SU-DHL-6 (cell line): ENCODE measurements at regions not wholly inside any gene's neighbourhood (a gene's known extent, or its start where the extent isn't known, plus 50 kb on each side); places are given as distances from the start of the nearest gene placed in this dataset.

Source experiments
- H2AFZ ChIP-seq: fragments of 200-600 bp; sonication (generic); 2 replicates; pipeline ENCODE4 v1.6.1; 2014; ENCODE audit warnings: low read depth, mild to moderate bottlenecking, moderate library complexity, mixed read lengths, antibody characterized with exemption, low read length; ENCODE audit not compliant: severe bottlenecking
- H3F3A ChIP-seq: fragments of 200-600 bp; shearing (Covaris generic); 2 replicates; pipeline ENCODE4 v1.6.0; 2016; ENCODE audit warnings: antibody characterized with exemption, mild to moderate bottlenecking; ENCODE audit not compliant: insufficient read depth
- H3K27ac ChIP-seq: fragments of 200-600 bp; sonication (generic); 2 replicates; pipeline ENCODE4 v1.5.1; 2016; ENCODE audit warnings: low read depth, mild to moderate bottlenecking, low read length, moderate library complexity, mixed read lengths
- H3K27me3 ChIP-seq: fragments of 200-600 bp; sonication (generic), shearing (Covaris generic); 2 replicates; pipeline ENCODE4 v1.6.0; 2014; ENCODE audit warnings: mild to moderate bottlenecking, low read length
- H3K36me3 ChIP-seq: fragments of 200-600 bp; sonication (generic); 2 replicates; pipeline ENCODE4 v1.6.1; 2014; ENCODE audit warnings: mild to moderate bottlenecking, low read length, mixed read lengths
- H3K4me2 ChIP-seq: fragments of 300-600, 200-600 bp; shearing (Covaris generic), sonication (generic); 2 replicates; pipeline ENCODE4 v1.6.0; 2014; ENCODE audit warnings: low read length, low read depth, mild to moderate bottlenecking; ENCODE audit not compliant: poor library complexity, severe bottlenecking
- H3K4me3 ChIP-seq: fragments of 200-600 bp; sonication (generic); 2 replicates; pipeline ENCODE4 v1.5.1; 2014; ENCODE audit warnings: antibody characterized with exemption, low read length, mild to moderate bottlenecking, mixed read lengths; ENCODE audit not compliant: insufficient read depth, poor library complexity, severe bottlenecking
- H3K79me2 ChIP-seq: fragments of 200-600 bp; sonication (generic); 2 replicates; pipeline ENCODE4 v1.6.1; 2014; ENCODE audit warnings: mild to moderate bottlenecking, low read length, moderate library complexity; ENCODE audit not compliant: insufficient read depth
- H3K9ac ChIP-seq: fragments of 200-600 bp; sonication (generic); 2 replicates; pipeline ENCODE4 v1.7.0; 2014; ENCODE audit warnings: mild to moderate bottlenecking, low read length
- H3K9me2 ChIP-seq: fragments of 200-600 bp; sonication (generic); replicated peaks from 2 replicates; pipeline ENCODE4 v1.6.1; 2014; ENCODE audit warnings: low read length; ENCODE audit not compliant: insufficient read depth
- H3K9me3 ChIP-seq: fragments of 200-600 bp; sonication (generic); 2 replicates; pipeline ENCODE4 v1.6.1; 2014; ENCODE audit warnings: low read length, mixed read lengths; ENCODE audit not compliant: insufficient read depth
- H4K20me1 ChIP-seq: fragments of 200-600 bp; sonication (generic); 2 replicates; pipeline ENCODE4 v1.6.1; 2014; ENCODE audit warnings: low read depth, mild to moderate bottlenecking, antibody characterized with exemption, low read length, moderate library complexity, mixed read lengths
- EZH2phosphoT487 ChIP-seq: fragments of 200-600 bp; sonication (generic), shearing (Covaris generic); conservative IDR thresholded peaks from 2 replicates; pipeline ENCODE4 v1.6.1; 2018; ENCODE audit warnings: mild to moderate bottlenecking, antibody characterized with exemption, low read length, moderate library complexity, mixed read lengths
- TF ChIP-seq, protein P1 (sequence below): fragments of 200-600 bp; sonication (generic); IDR thresholded peaks from one replicate; pipeline ENCODE4 v1.5.1; 2017; ENCODE audit warnings: antibody characterized with exemption, mild to moderate bottlenecking, low read length, moderate library complexity; ENCODE audit not compliant: insufficient read depth, poor library complexity, severe bottlenecking

DNA sequence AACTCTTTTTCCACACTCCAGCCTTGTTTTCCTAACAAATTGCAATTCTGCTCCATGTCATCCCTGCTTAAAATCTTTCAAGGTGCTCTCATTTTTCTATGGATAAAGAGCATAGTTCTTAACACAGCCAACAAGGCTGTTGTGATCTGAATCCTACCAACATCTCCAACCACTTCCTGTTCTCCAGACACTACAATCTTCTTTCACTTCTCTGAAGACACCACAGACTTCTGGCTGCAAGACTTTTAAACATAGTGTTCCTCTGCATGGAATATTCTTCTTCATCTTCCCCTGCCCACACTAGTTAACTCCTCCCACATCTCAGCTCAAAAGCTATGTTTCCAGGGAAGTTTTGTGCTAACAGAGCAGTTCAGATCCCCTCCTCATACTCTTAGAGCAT, 404.8 kb downstream of the MAN2A1 start:
- Histone ChIP-seq H3K4me2 (no peak overlapping the region), H3K79me2 (no peaks in the 10 kb centered on the region), H4K20me1 (no peaks in the 10 kb centered on the region), H3K27me3 (no peaks in the 10 kb centered on the region), H3K36me3 (no peaks in the 10 kb centered on the region), H2AFZ (no peak overlapping the region), H3K9me2 (no peaks in the 10 kb centered on the region), H3K4me3 (no peak overlapping the region), H3K9me3 (no peaks in the 10 kb centered on the region), H3F3A (no peaks in the 10 kb centered on the region), H3K27ac (no peak overlapping the region), H3K9ac (no peak overlapping the region)
- no peak for TF ChIP-seq EZH2phosphoT487
- TF ChIP-seq, protein P1, sequence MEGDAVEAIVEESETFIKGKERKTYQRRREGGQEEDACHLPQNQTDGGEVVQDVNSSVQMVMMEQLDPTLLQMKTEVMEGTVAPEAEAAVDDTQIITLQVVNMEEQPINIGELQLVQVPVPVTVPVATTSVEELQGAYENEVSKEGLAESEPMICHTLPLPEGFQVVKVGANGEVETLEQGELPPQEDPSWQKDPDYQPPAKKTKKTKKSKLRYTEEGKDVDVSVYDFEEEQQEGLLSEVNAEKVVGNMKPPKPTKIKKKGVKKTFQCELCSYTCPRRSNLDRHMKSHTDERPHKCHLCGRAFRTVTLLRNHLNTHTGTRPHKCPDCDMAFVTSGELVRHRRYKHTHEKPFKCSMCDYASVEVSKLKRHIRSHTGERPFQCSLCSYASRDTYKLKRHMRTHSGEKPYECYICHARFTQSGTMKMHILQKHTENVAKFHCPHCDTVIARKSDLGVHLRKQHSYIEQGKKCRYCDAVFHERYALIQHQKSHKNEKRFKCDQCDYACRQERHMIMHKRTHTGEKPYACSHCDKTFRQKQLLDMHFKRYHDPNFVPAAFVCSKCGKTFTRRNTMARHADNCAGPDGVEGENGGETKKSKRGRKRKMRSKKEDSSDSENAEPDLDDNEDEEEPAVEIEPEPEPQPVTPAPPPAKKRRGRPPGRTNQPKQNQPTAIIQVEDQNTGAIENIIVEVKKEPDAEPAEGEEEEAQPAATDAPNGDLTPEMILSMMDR, result no peak

DNA sequence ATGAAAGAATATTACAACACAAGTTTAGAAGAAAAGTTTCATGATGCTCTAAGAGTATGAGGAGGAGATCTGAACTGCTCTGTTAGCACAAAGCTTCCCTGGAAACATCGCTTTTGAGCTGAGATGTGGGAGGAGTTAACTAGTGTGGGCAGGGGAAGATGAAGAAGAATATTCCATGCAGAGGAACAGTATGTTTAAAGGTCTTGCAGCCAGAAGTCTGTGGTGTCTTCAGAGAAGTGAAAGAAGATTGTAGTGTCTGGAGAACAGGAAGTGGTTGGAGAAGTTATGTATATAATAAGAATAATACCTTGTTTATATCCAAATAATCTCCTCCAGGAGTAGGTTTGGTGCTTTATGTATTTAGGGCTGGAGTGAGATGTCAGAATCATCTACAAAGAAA, 406.7 kb downstream of the MAN2A1 start:
- Histone ChIP-seq H3K4me3 (no peak overlapping the region), H3K4me2 (no peak overlapping the region), H3K79me2 (no peaks in the 10 kb centered on the region), H2AFZ (no peak overlapping the region), H3K9ac (no peak overlapping the region), H3F3A (no peaks in the 10 kb centered on the region), H3K36me3 (no peaks in the 10 kb centered on the region), H3K27me3 (no peaks in the 10 kb centered on the region), H4K20me1 (no peaks in the 10 kb centered on the region), H3K27ac (no peak overlapping the region), H3K9me3 (no peaks in the 10 kb centered on the region), H3K9me2 (no peaks in the 10 kb centered on the region)
- TF ChIP-seq, protein P1, result no peak
- no peak for TF ChIP-seq EZH2phosphoT487

DNA sequence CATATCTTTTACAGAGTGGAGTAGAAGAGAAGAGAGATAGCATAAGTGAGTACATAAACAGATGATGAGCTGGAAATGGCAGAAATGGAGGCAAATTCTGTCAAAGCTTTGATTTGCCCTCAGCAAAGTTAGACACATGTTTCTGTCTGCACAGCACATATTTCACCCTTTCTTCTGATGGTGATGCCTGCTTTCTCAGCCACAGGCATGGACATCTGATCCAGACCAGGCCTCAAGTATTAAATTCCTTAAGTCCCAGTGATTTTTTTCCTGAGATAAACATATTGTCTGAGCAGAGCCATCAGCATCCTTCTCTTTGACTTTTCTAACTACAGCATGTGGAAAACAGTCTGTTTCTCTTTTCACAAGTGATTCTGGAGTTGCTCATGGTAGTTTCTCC, 409.8 kb downstream of the MAN2A1 start:
- H3K27ac ChIP-seq, result no peak overlapping the region
- H3K79me2 ChIP-seq, result no peaks in the 10 kb centered on the region
- no peaks in the 10 kb centered on the region for H3K36me3 ChIP-seq
- H3K9me3 ChIP-seq, result no peaks in the 10 kb centered on the region
- no peak overlapping the region for H2AFZ ChIP-seq
- H3K9me2 ChIP-seq, result no peaks in the 10 kb centered on the region
- no peaks in the 10 kb centered on the region for H4K20me1 ChIP-seq
- H3K4me3 ChIP-seq, result no peak overlapping the region
- H3F3A ChIP-seq, result no peaks in the 10 kb centered on the region
- no peak overlapping the region for H3K9ac ChIP-seq
- TF ChIP-seq EZH2phosphoT487, result no peak
- TF ChIP-seq, protein P1, result no peak
- H3K4me2 ChIP-seq, result no peak overlapping the region
- H3K27me3 ChIP-seq, result no peaks in the 10 kb centered on the region

DNA sequence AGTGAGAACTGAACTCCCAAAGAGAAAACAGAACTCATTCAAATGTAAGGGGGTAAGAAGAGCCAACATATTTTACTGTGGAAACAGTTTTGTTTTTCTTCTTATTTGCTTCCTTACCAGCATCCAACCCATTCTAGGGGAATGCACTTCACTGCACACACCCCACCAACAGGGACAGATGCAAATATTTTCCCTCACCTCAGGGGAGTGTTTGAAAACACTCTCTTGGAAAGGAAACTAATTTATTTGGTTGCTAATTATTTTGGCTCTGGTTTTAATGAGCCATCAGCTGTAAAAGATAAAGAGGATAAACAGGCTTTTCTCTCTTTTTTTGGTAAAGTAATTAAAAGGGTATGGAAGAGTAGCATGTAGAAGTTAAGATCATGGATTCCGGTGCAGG, 413.4 kb downstream of the MAN2A1 start:
- no peak for TF ChIP-seq EZH2phosphoT487
- TF ChIP-seq, protein P1, result no peak

More for the DNA sequence above, 413.4 kb downstream of the MAN2A1 start:
- H2AFZ ChIP-seq, result no peak overlapping the region
- H3K27me3 ChIP-seq, result no peaks in the 10 kb centered on the region
- H3K27ac ChIP-seq, result no peak overlapping the region
- H3K9me3 ChIP-seq, result no peaks in the 10 kb centered on the region
- no peak overlapping the region for H3K4me2 ChIP-seq
- H3K9ac ChIP-seq, result no peak overlapping the region
- H3K79me2 ChIP-seq, result no peaks in the 10 kb centered on the region
- no peak overlapping the region for H3K4me3 ChIP-seq
- no peaks in the 10 kb centered on the region for H3F3A ChIP-seq
- no peaks in the 10 kb centered on the region for H3K9me2 ChIP-seq
- H4K20me1 ChIP-seq, result no peaks in the 10 kb centered on the region
- H3K36me3 ChIP-seq, result no peaks in the 10 kb centered on the region
